PC-9 (cell line): ENCODE measurements at regions not wholly inside any gene's neighbourhood (a gene's known extent, or its start where the extent isn't known, plus 50 kb on each side); places are given as distances from the start of the nearest gene placed in this dataset.

Experiments
- BruUV-seq: library from RNA; stranded (reverse); fragments of 400-500 nt; replicated peaks from 2 replicates; lab custom pipeline; 2021; lab: Mats Ljungman, UMichigan
- CTCF ChIA-PET: fragments of 300-600 bp; sonication (Branson Sonifier 250); formaldehyde crosslinking; loops from one replicate; lab custom pipeline; 2022; ENCODE audit warnings: antibody characterized with exemption; lab: Charles Lee
- POLR2A ChIA-PET: fragments of 300-600 bp; sonication (Branson Sonifier 250); formaldehyde crosslinking; loops from one replicate; lab custom pipeline; 2022; ENCODE audit warnings: antibody characterized with exemption; ENCODE audit not compliant: unreplicated experiment; lab: Charles Lee
- DNase-seq, 2 experiments: peaks; one replicate each; pipeline versions ENCODE4 v3.0.0 to v3.0.0-alpha.2; 2015 to 2022; ENCODE audit warnings: mixed read lengths in 1 of 2
- H2AFZ ChIP-seq: fragments of 200-600 bp; sonication (generic); 2 replicates; pipeline ENCODE4 v1.8.1; 2017; ENCODE audit warnings: antibody characterized with exemption
- H3F3A ChIP-seq: fragments of 200-600 bp; sonication (generic); 2 replicates; pipeline ENCODE4 v1.8.1; 2017; ENCODE audit warnings: antibody characterized with exemption, mild to moderate bottlenecking, low read depth; ENCODE audit not compliant: insufficient read depth
- H3K27ac ChIP-seq: fragments of 200-600 bp; sonication (generic); 2 replicates; pipeline ENCODE4 v1.6.1; 2016; ENCODE audit warnings: mixed run types
- H3K27me3 ChIP-seq: fragments of 200-600 bp; sonication (generic); 2 replicates; pipeline ENCODE4 v1.6.1; 2016; ENCODE audit warnings: low read depth, mixed run types; ENCODE audit not compliant: insufficient read depth
- H3K36me3 ChIP-seq: fragments of 200-600 bp; sonication (generic); 2 replicates; pipeline ENCODE4 v1.6.1; 2016; ENCODE audit warnings: low read depth, mixed run types
- H3K4me1 ChIP-seq: fragments of 200-600 bp; sonication (generic); replicated peaks from 2 replicates; pipeline ENCODE4 v1.6.1; 2016; ENCODE audit warnings: mixed run types; ENCODE audit not compliant: insufficient read depth
- H3K4me2 ChIP-seq: fragments of 200-600 bp; sonication (generic); 2 replicates; pipeline ENCODE4 v1.6.1; 2017; ENCODE audit warnings: mixed run types
- H3K4me3 ChIP-seq: fragments of 200-600 bp; sonication (generic); 2 replicates; pipeline ENCODE4 v1.6.1; 2016; ENCODE audit warnings: mixed run types
- H3K79me2 ChIP-seq: fragments of 200-600 bp; sonication (generic); 2 replicates; pipeline ENCODE4 v1.6.1; 2017; ENCODE audit warnings: low read depth, mixed run types
- H3K9me2 ChIP-seq: fragments of 200-600 bp; sonication (generic); 2 replicates; pipeline ENCODE4 v1.8.1; 2017; ENCODE audit warnings: mild to moderate bottlenecking; ENCODE audit not compliant: insufficient read depth
- H3K9me3 ChIP-seq: fragments of 200-600 bp; sonication (generic); 2 replicates; pipeline ENCODE4 v1.8.1; 2016; ENCODE audit warnings: low read depth; ENCODE audit not compliant: insufficient read depth
- H4K20me1 ChIP-seq: fragments of 200-600 bp; sonication (generic); 2 replicates; pipeline ENCODE4 v1.8.1; 2017; ENCODE audit not compliant: insufficient read depth
- EZH2 ChIP-seq: fragments of 200-600 bp; sonication (generic); IDR thresholded peaks from 2 replicates; pipeline ENCODE4 v1.8.0; 2017; ENCODE audit warnings: antibody characterized with exemption, low read depth
- intact Hi-C: fragments of 100-400 bp; cut with micrococcal nuclease; formaldehyde crosslinking; loops from one replicate; pipeline ENCODE4 v1.10.0; 2022; ENCODE audit not compliant: unreplicated experiment
- TF ChIP-seq, protein P1 (sequence below): fragments of 200-600 bp; sonication (generic); conservative IDR thresholded peaks from 2 replicates; pipeline ENCODE4 v1.6.1; 2017; ENCODE audit warnings: mixed run types, antibody characterized with exemption, mild to moderate bottlenecking, moderate library complexity

DNA sequence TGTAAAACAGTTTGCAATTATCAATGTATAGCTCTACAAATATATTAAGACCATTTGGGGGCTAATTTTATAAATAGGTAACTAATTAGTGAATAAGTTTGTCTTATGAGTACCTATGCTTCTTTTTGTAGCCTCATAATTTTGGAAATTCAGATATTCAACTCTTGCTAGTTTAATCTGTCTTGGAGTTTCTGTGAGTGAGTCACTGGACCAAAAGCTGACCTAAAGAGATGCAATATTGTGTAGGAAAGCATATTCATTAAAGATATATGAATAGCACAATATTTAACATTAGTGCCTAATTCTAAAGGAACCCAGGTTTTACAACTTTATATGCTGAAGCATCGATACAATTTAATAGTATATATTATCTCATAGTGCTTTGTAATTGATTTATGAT is 161.3 kb upstream of the PCDH18 start:
- CTCF ChIA-PET, result no interaction called here
- POLR2A ChIA-PET, result no interaction called here
- Histone ChIP-seq H3K27me3 (no peaks in the 10 kb centered on the region), H3F3A (no peaks in the 10 kb centered on the region), H3K4me1 (no peaks in the 10 kb centered on the region), H3K9me2 (no peaks in the 10 kb centered on the region), H3K79me2 (no peaks in the 10 kb centered on the region), H3K27ac (no peak overlapping the region), H2AFZ (no peak overlapping the region), H4K20me1 (no peaks in the 10 kb centered on the region), H3K36me3 (no peaks in the 10 kb centered on the region), H3K4me3 (no peak overlapping the region), H3K4me2 (no peak overlapping the region), H3K9me3 (no peaks in the 10 kb centered on the region)
- TF ChIP-seq, protein P1, sequence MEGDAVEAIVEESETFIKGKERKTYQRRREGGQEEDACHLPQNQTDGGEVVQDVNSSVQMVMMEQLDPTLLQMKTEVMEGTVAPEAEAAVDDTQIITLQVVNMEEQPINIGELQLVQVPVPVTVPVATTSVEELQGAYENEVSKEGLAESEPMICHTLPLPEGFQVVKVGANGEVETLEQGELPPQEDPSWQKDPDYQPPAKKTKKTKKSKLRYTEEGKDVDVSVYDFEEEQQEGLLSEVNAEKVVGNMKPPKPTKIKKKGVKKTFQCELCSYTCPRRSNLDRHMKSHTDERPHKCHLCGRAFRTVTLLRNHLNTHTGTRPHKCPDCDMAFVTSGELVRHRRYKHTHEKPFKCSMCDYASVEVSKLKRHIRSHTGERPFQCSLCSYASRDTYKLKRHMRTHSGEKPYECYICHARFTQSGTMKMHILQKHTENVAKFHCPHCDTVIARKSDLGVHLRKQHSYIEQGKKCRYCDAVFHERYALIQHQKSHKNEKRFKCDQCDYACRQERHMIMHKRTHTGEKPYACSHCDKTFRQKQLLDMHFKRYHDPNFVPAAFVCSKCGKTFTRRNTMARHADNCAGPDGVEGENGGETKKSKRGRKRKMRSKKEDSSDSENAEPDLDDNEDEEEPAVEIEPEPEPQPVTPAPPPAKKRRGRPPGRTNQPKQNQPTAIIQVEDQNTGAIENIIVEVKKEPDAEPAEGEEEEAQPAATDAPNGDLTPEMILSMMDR, result no peak
- TF ChIP-seq EZH2, result no peak
- BruUV-seq, result no TSS peak
- intact Hi-C loops, result no loop called here
- no peak for DNase-seq

DNA sequence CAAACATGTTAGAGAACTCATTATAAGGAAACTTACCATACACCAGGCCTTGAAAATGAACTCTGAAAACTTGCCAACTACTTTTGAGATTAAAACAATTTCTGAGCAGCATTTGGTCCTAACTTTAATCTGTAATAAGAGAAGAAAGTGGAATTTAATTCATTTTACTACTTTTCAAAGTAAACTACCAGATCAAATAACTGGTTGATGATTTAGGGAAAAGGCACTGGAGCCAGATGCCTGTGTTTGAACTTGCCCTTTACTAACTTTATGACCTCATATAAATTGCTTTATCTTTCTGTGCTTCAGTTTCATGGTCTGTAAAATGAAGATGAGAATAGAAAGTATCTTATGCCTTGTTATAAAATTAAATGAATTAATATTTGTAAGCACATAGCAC is 159.9 kb upstream of the PCDH18 start:
- no peak for TF ChIP-seq EZH2
- TF ChIP-seq, protein P1, result no peak
- H3F3A ChIP-seq, result no peaks in the 10 kb centered on the region
- no peaks in the 10 kb centered on the region for H3K36me3 ChIP-seq
- no peaks in the 10 kb centered on the region for H3K27me3 ChIP-seq
- DNase-seq, result no peak
- intact Hi-C loops, result no loop called here
- H3K4me2 ChIP-seq, result no peak overlapping the region
- H4K20me1 ChIP-seq, result no peaks in the 10 kb centered on the region
- H3K27ac ChIP-seq, result no peak overlapping the region
- ChIA-PET CTCF (no interaction called here), POLR2A (no interaction called here)
- H3K79me2 ChIP-seq, result no peaks in the 10 kb centered on the region
- no peak overlapping the region for H3K4me3 ChIP-seq
- no peaks in the 10 kb centered on the region for H3K4me1 ChIP-seq
- BruUV-seq, result no TSS peak
- H3K9me3 ChIP-seq, result no peaks in the 10 kb centered on the region
- H3K9me2 ChIP-seq, result no peaks in the 10 kb centered on the region
- no peak overlapping the region for H2AFZ ChIP-seq

DNA sequence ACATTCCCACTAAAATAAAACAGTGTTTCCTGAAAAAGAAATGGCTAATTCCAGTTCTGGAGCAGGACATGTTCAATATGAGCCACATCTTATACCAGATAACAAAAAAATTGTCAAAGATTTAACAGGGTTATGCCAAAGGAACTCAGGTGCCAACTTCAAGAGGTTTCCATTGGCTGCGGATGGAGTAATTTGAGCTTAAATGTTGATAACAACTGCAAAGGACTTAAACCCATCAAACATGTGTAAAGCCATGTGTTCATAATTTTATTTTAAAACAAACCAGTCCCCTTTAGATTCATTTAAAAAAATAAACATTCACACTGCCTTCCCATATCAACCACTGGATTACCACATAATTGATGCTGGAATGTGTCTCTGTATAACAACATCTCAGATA is 156.4 kb upstream of the PCDH18 start:
- no peak overlapping the region for H2AFZ ChIP-seq
- H3K4me1 ChIP-seq, result no peaks in the 10 kb centered on the region
- DNase-seq, result no peak
- no peaks in the 10 kb centered on the region for H3K9me3 ChIP-seq
- no peak overlapping the region for H3K27ac ChIP-seq
- CTCF ChIA-PET, result no interaction called here
- no TSS peak for BruUV-seq
- H3K36me3 ChIP-seq, result no peaks in the 10 kb centered on the region
- TF ChIP-seq EZH2, result no peak
- TF ChIP-seq, protein P1, result no peak
- H4K20me1 ChIP-seq, result no peaks in the 10 kb centered on the region
- no peak overlapping the region for H3K4me3 ChIP-seq
- H3K79me2 ChIP-seq, result no peaks in the 10 kb centered on the region
- no peaks in the 10 kb centered on the region for H3F3A ChIP-seq
- POLR2A ChIA-PET, result no interaction called here
- intact Hi-C loops, result no loop called here
- H3K4me2 ChIP-seq, result no peak overlapping the region
- no peaks in the 10 kb centered on the region for H3K9me2 ChIP-seq
- H3K27me3 ChIP-seq, result no peaks in the 10 kb centered on the region
